Lower leg skin (tissue), 4 donors: ENCODE measurements at regions not wholly inside any gene's neighbourhood (a gene's known extent, or its start where the extent isn't known, plus 50 kb on each side); places are given as distances from the start of the nearest gene placed in this dataset.

Experiments
- DNase-seq, 2 donors: peaks; one replicate each; pipeline ENCODE4 v3.0.0-alpha.2; 2019; ENCODE audit warnings: low spot score in 2 of 2
- H3K4me3 ChIP-seq: fragments of 200-600 bp; sonication (generic); 2 replicates; pipeline ENCODE4 v1.5.1; 2017; ENCODE audit warnings: mild to moderate bottlenecking, low read depth; ENCODE audit not compliant: poor library complexity, severe bottlenecking
- POLR2A ChIP-seq, 2 donors: fragments of 450-650 bp; IDR thresholded peaks; one replicate each; pipeline ENCODE4 v1.6.1; 2016 to 2017; ENCODE audit warnings: antibody characterized with exemption in 2 of 2, mild to moderate bottlenecking in 1 of 2, moderate library complexity in 1 of 2
- WGBS, 2 donors: methylation state at CpG; one replicate each; pipeline ENCODE4 v1.1.5; 2018; 5-methylcytosine and 5-hydroxymethylcytosine counted together
- intact Hi-C: fragments of 100-400 bp; cut with DNase I; formaldehyde crosslinking; loops from one replicate; pipeline ENCODE4 v1.15.0; 2023; ENCODE audit warnings: low total_unique reads
- TF ChIP-seq, protein P1 (sequence below), 3 donors: fragments of 450-650 bp; IDR thresholded peaks; one replicate each; pipeline ENCODE4 v1.5.1; 2016; ENCODE audit warnings: antibody characterized with exemption in 3 of 3, mild to moderate bottlenecking in 3 of 3, moderate library complexity in 2 of 3

DNA sequence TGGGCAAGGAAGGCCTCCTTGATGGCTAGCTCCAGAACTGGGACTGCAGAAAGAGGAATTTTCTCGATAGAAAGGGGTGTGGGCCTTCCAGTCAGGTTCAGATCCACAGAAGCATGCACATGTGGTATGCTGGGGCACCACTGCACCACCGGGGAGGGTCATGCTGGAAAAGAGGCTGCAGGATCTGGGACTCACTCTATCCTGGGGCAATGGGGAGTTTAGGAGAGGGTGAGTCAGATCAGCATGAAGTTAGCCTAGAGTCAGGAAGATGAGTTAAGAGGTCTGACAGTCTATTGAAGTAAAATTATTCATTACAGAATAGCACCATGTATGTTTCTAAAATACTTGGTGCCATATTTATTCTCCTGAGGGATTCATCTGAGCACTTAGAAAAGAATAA, 130.2 kb upstream of the TOPAZ1 start:
- no peak for TF ChIP-seq POLR2A (IDR thresholded peaks at IDR 0.05)
- TF ChIP-seq, protein P1, sequence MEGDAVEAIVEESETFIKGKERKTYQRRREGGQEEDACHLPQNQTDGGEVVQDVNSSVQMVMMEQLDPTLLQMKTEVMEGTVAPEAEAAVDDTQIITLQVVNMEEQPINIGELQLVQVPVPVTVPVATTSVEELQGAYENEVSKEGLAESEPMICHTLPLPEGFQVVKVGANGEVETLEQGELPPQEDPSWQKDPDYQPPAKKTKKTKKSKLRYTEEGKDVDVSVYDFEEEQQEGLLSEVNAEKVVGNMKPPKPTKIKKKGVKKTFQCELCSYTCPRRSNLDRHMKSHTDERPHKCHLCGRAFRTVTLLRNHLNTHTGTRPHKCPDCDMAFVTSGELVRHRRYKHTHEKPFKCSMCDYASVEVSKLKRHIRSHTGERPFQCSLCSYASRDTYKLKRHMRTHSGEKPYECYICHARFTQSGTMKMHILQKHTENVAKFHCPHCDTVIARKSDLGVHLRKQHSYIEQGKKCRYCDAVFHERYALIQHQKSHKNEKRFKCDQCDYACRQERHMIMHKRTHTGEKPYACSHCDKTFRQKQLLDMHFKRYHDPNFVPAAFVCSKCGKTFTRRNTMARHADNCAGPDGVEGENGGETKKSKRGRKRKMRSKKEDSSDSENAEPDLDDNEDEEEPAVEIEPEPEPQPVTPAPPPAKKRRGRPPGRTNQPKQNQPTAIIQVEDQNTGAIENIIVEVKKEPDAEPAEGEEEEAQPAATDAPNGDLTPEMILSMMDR (IDR thresholded peaks at IDR 0.05) = no peak
- intact Hi-C loops = no loop called here
- no peak for DNase-seq
- WGBS, 2 donors = 73 to 89% methylated on average over 2 of the region's 2 CpGs
- H3K4me3 ChIP-seq = no peak overlapping the region

GRCh38 chr3:44114142-44114541, 127.5 kb upstream of the TOPAZ1 start:
- WGBS, 2 donors = 56 to 78% methylated on average over 12 of the region's 12 CpGs
- no peak overlapping the region for H3K4me3 ChIP-seq
- DNase-seq = no peak
- intact Hi-C loops = no loop called here
- TF ChIP-seq, protein P1 (IDR thresholded peaks at IDR 0.05) = no peak
- no peak for TF ChIP-seq POLR2A (IDR thresholded peaks at IDR 0.05)

DNA sequence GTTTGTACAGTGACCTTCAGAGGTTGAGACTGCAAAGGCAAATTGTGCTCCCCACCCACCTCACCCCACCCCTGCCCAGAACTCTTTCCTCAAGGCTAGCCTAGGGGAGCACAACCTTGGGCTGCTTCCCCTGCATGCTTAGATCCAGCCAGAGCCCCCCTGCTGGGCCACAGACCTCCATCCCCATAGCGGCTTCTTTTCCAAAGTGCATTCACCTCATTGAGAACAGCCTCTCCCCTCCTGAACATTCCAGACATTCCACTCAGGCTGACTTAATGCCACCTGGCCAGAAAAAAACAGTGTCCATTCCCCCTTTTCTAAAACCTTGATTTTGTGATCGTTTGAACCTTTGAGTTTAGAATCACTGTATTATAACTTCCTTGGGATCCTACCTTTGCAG, 124.4 kb upstream of the TOPAZ1 start:
- 42 to 58% methylated on average over 2 of the region's 2 CpGs for WGBS, 2 donors
- no peak overlapping the region for H3K4me3 ChIP-seq
- TF ChIP-seq, protein P1 (IDR thresholded peaks at IDR 0.05) = no peak
- TF ChIP-seq POLR2A (IDR thresholded peaks at IDR 0.05) = no peak
- intact Hi-C loops = no loop called here
- DNase-seq = no peak

DNA sequence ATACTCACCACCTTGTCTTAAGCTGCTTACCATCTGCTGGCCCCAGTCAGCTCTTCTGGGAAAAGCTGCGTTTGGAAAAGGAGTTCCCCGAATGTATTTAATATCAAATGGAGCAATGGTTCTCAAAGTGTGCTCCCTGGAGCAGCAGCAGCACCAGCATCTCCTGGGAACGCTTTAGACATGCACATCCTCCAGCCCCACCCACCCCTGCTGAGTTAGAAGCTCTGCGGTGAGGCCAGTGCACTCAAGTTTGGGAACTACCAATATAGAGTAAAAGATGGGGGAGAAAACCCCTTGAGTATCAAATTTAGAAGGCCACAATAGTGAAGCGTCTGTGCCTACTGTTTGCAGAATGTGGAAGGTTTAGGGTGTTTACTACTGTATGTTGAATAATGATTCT, 124.0 kb upstream of the TOPAZ1 start:
- intact Hi-C loops = no loop called here
- DNase-seq = no peak
- no peak overlapping the region for H3K4me3 ChIP-seq
- TF ChIP-seq, protein P1 (IDR thresholded peaks at IDR 0.05) = no peak
- no peak for TF ChIP-seq POLR2A (IDR thresholded peaks at IDR 0.05)
- WGBS, 2 donors = 75 to 76% methylated on average over 5 of the region's 5 CpGs

GRCh38 chr3:44120721-44121582, 120.7 kb upstream of the TOPAZ1 start:
- no peak for DNase-seq
- TF ChIP-seq POLR2A (IDR thresholded peaks at IDR 0.05) = no peak
- TF ChIP-seq, protein P1 (IDR thresholded peaks at IDR 0.05) = no peak
- no peak overlapping the region for H3K4me3 ChIP-seq
- intact Hi-C loops = no loop called here
- 64% methylated on average over 6 of the region's 6 CpGs for WGBS, 2 donors

GRCh38 chr3:44125246-44125645, 116.4 kb upstream of the TOPAZ1 start:
- WGBS, 2 donors = 93 to 94% methylated on average over 2 of the region's 2 CpGs
- DNase-seq = no peak
- intact Hi-C loops = no loop called here
- H3K4me3 ChIP-seq = no peak overlapping the region
- no peak for TF ChIP-seq POLR2A (IDR thresholded peaks at IDR 0.05)
- TF ChIP-seq, protein P1 (IDR thresholded peaks at IDR 0.05) = no peak
